IPS-18c (cell line): ENCODE measurements at regions not wholly inside any gene's neighbourhood (a gene's known extent, or its start where the extent isn't known, plus 50 kb on each side); places are given as distances from the start of the nearest gene placed in this dataset.
"Not testable (repeated sequence)": the region's sequence is repeated elsewhere in the genome, so short reads cannot be mapped to it uniquely, and the experiment has no call there.

Experiments used
- H3K4me3 ChIP-seq: 2 replicates; pipeline ENCODE4 v1.7.0; 2013; ENCODE audit warnings: low read depth, mild to moderate bottlenecking, low read length, moderate library complexity; ENCODE audit not compliant: insufficient read depth
- H3K9me3 ChIP-seq: one replicate; pipeline ENCODE4 v1.6.1; 2013; ENCODE audit warnings: mild to moderate bottlenecking, low read length, moderate library complexity; ENCODE audit not compliant: control insufficient read depth, insufficient read depth

- Histone ChIP-seq H3K9me3 (no peaks in the 10 kb centered on the region), H3K4me3 (peak overlapping the region; percentile 9)
These were observed 107.4 kb downstream of the TRIM27 start for GRCh38 chr6:28816339-28816908.

- Histone ChIP-seq H3K9me3 (no peaks in the 10 kb centered on the region), H3K4me3 (peak overlapping the region; percentile 9)
These were observed 106.6 kb downstream of the TRIM27 start for GRCh38 chr6:28816909-28817807.

- Histone ChIP-seq H3K9me3 (no peaks in the 10 kb centered on the region), H3K4me3 (peak overlapping the region; percentile 9; the same call in 1 of the 2 replicates)
These were observed 106.0 kb downstream of the TRIM27 start for GRCh38 chr6:28817808-28818145.

GRCh38 chr6:28824793-28825731, 98.7 kb downstream of the TRIM27 start:
- H3K4me3 ChIP-seq, result peak overlapping the region; percentile 50
- H3K9me3 ChIP-seq, result no peaks in the 10 kb centered on the region

- H3K4me3 ChIP-seq, result peak overlapping the region; percentile 50
- H3K9me3 ChIP-seq, result no peaks in the 10 kb centered on the region
These were observed 98.0 kb downstream of the TRIM27 start for GRCh38 chr6:28825732-28826293.

GRCh38 chr6:28831683-28832082, 92.1 kb downstream of the TRIM27 start:
- H3K4me3 ChIP-seq, H3K9me3 ChIP-seq: not testable (repeated sequence)

- H3K4me3 ChIP-seq, result not testable (repeated sequence)
These were observed 87.1 kb downstream of the TRIM27 start for GRCh38 chr6:28836703-28837102.

GRCh38 chr6:28838289-28838633, 85.5 kb downstream of the TRIM27 start:
- H3K9me3 ChIP-seq, result no peaks in the 10 kb centered on the region
- H3K4me3 ChIP-seq, result peak overlapping the region; percentile 93

More at GRCh38 chr6:28836703-28837102, 87.1 kb downstream of the TRIM27 start:
- not testable (repeated sequence) for H3K9me3 ChIP-seq

- Histone ChIP-seq H3K4me3 (peak overlapping the region; percentile 93), H3K9me3 (no peaks in the 10 kb centered on the region)
These were observed 84.9 kb downstream of the TRIM27 start for GRCh38 chr6:28838634-28839442.

GRCh38 chr6:28839443-28840120, 84.2 kb downstream of the TRIM27 start:
- H3K4me3 ChIP-seq, result peak overlapping the region; percentile 93
- no peaks in the 10 kb centered on the region for H3K9me3 ChIP-seq

GRCh38 chr6:28841290-28841689, 82.5 kb downstream of the TRIM27 start:
- no peaks in the 10 kb centered on the region for H3K9me3 ChIP-seq
- no peak overlapping the region for H3K4me3 ChIP-seq

- H3K9me3 ChIP-seq, result not testable (repeated sequence)
- H3K4me3 ChIP-seq, result 0 out of 2 replicates have a peak overlapping the region, but pooled peaks have one; percentile 28
These were observed 75.0 kb downstream of the TRIM27 start for GRCh38 chr6:28848756-28849155.
